Activated CD8-positive, alpha-beta T cell treated with anti-CD3 and anti-CD28 coated beads for 36 hours (primary cell): ENCODE measurements at regions not wholly inside any gene's neighbourhood (a gene's known extent, or its start where the extent isn't known, plus 50 kb on each side); places are given as distances from the start of the nearest gene placed in this dataset.

ENCODE experiments used
- ATAC-seq: fragments of 200-7000 bp; cut with Tn5 transposase; one replicate; pipeline ENCODE4 v1.10.0; 2021; ENCODE audit warnings: mild to moderate bottlenecking, moderate library complexity
- CTCF ChIA-PET: fragments of 350-600 bp; sonication (Branson Sonifier 250); formaldehyde crosslinking; loops from one replicate; lab custom pipeline; 2021; ENCODE audit warnings: antibody characterized with exemption; lab: Charles Lee
- POLR2A ChIA-PET: fragments of 350-600 bp; sonication (Branson Sonifier 250); formaldehyde crosslinking; loops from one replicate; lab custom pipeline; 2021; ENCODE audit warnings: antibody characterized with exemption; lab: Charles Lee
- DNase-seq: peaks from one replicate; pipeline ENCODE4 v3.0.0-alpha.2; 2020
- H3K27ac Mint-ChIP-seq: one replicate; pipeline ENCODE4 v1.8.0; 2021; ENCODE audit warnings: mild to moderate bottlenecking, mixed read lengths
- H3K27me3 Mint-ChIP-seq: one replicate; pipeline ENCODE4 v1.8.0; 2021; ENCODE audit warnings: mixed read lengths
- H3K36me3 Mint-ChIP-seq: one replicate; pipeline ENCODE4 v1.8.0; 2021; ENCODE audit warnings: low read depth, mixed read lengths
- H3K4me1 Mint-ChIP-seq: one replicate; pipeline ENCODE4 v1.8.0; 2021; ENCODE audit warnings: low read depth, mixed read lengths
- H3K4me3 Mint-ChIP-seq: one replicate; pipeline ENCODE4 v1.8.0; 2021; ENCODE audit warnings: mild to moderate bottlenecking, moderate library complexity, mixed read lengths
- H3K9me3 Mint-ChIP-seq: one replicate; pipeline ENCODE4 v1.8.0; 2021; ENCODE audit warnings: mixed read lengths
- intact Hi-C: fragments of 100-400 bp; cut with micrococcal nuclease; formaldehyde crosslinking; loops from one replicate; pipeline ENCODE4 v1.10.0; 2022
- TF ChIP-seq, protein P1 (sequence below): fragments of 200-600 bp; IDR thresholded peaks from one replicate; pipeline ENCODE4 v1.8.0; 2022; ENCODE audit warnings: antibody characterized with exemption, mild to moderate bottlenecking

DNA sequence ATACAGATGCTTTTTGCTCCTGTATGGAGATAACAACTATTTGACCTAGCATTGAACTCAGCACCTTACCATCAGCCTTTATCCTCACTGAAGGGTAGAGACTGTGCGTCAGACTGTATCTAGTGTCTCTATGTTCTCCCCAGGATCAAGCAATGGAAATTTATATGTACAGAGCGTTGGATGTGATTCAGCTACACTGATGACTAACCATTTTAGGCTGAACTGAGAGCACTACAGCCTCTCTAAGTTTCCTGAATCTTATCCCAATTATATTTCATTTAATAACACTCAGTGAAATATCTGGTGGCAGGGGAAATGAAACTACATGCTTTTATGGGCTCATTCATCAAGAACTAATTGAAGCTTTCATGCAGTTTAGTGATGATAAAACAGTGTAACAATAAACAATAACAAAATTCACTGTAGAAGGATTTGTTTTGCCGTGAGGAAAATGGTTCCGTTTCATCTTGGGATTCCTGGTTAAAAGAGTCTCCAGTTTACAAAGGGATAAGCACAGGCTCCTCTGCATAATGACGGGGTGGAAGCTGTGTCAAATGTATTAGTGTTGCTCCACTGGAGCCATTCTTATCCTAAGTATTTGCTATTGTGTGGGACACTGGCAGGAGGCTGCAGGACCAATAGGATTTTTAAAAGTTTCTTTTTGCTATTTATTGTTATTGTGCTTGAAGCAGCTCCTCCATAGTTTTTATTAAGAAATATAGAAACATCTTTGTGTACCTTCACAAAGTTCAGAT lies 567.6 kb upstream of the MMS22L start:
- Mint-ChIP-seq H3K9me3 (peaks cover 3% of the 10 kb centered on the region), H3K36me3 (no peaks in the 10 kb centered on the region), H3K27ac (no peak overlapping the region), H3K4me3 (no peak overlapping the region), H3K4me1 (no peaks in the 10 kb centered on the region), H3K27me3 (no peaks in the 10 kb centered on the region)
- DNase-seq (no peak), ATAC-seq (no peak)
- intact Hi-C loops, result no loop called here
- TF ChIP-seq, protein P1, sequence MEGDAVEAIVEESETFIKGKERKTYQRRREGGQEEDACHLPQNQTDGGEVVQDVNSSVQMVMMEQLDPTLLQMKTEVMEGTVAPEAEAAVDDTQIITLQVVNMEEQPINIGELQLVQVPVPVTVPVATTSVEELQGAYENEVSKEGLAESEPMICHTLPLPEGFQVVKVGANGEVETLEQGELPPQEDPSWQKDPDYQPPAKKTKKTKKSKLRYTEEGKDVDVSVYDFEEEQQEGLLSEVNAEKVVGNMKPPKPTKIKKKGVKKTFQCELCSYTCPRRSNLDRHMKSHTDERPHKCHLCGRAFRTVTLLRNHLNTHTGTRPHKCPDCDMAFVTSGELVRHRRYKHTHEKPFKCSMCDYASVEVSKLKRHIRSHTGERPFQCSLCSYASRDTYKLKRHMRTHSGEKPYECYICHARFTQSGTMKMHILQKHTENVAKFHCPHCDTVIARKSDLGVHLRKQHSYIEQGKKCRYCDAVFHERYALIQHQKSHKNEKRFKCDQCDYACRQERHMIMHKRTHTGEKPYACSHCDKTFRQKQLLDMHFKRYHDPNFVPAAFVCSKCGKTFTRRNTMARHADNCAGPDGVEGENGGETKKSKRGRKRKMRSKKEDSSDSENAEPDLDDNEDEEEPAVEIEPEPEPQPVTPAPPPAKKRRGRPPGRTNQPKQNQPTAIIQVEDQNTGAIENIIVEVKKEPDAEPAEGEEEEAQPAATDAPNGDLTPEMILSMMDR, result no peak
- POLR2A ChIA-PET, result no interaction called here
- CTCF ChIA-PET, result no interaction called here

DNA sequence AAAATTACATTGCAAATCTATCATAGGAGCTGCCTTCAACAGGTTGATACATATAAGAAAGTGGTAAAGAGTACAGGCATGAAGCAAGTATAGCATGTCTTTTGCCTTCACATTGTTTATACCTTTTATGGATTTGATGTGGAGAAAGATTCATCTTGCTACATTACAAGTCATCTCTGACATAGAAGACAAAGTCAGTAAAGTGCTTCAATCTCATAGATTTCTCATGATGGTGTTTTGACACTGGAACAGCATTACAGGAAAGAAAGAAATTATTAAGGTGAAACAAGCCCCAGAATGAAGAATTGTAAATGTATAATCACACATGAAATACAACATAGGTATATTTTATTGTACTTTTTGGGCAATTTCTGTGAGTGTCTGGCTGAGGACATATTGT lies 580.7 kb upstream of the MMS22L start:
- no peak for ATAC-seq
- intact Hi-C loops, result no loop called here
- CTCF ChIA-PET, result no interaction called here
- Mint-ChIP-seq H3K36me3 (no peaks in the 10 kb centered on the region), H3K4me1 (no peaks in the 10 kb centered on the region), H3K27me3 (no peaks in the 10 kb centered on the region), H3K27ac (no peak overlapping the region), H3K4me3 (no peak overlapping the region), H3K9me3 (peaks cover 3% of the 10 kb centered on the region)
- POLR2A ChIA-PET, result no interaction called here
- DNase-seq, result no peak
- TF ChIP-seq, protein P1, result no peak

DNA sequence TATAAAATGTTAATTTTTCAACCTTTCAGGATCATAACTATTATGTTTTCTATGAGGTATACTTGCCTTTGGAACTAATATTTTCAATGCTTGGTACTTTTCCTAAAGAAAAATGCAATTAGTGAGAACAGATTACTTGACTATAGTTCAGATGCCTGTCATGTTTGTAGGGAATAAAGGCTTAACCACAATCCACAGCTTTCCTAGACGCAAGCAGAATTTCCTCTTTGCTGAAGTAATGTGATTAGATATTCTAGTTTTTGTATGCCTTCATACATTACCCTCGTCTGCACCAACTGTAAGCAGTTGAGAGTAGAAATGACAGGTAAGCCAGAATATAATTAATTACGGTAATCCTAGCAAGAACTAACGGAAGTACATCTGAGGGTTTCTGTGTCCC lies 581.4 kb upstream of the MMS22L start:
- Mint-ChIP-seq H3K27ac (no peak overlapping the region), H3K36me3 (no peaks in the 10 kb centered on the region), H3K9me3 (peaks cover 3% of the 10 kb centered on the region), H3K4me3 (no peak overlapping the region), H3K4me1 (no peaks in the 10 kb centered on the region), H3K27me3 (no peaks in the 10 kb centered on the region)
- DNase-seq, result no peak
- TF ChIP-seq, protein P1, result no peak
- no peak for ATAC-seq
- CTCF ChIA-PET, result no interaction called here
- intact Hi-C loops, result no loop called here
- POLR2A ChIA-PET, result no interaction called here

DNA sequence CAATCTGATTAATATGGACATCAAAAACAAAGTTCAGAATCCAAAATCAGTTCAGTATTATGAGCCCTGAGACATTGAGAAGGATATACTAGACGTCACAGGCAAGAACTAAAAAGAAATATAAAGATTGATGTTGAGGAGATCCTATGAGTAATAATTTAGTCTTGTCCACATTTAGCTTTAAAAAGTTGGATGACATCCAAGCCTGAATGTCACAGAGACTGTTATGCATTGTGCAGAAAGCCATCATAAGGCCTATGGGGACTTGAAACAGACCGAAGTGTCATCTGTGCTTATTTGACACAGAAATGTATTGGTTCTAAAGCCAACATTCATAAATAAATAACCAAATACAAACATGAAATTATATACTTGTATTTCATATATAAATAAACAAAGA lies 581.8 kb upstream of the MMS22L start:
- H3K27me3 Mint-ChIP-seq, result no peaks in the 10 kb centered on the region
- POLR2A ChIA-PET, result no interaction called here
- H3K4me3 Mint-ChIP-seq, result no peak overlapping the region
- no peak overlapping the region for H3K27ac Mint-ChIP-seq
- TF ChIP-seq, protein P1, result no peak
- H3K9me3 Mint-ChIP-seq, result peaks cover 3% of the 10 kb centered on the region
- no peaks in the 10 kb centered on the region for H3K36me3 Mint-ChIP-seq
- CTCF ChIA-PET, result no interaction called here
- intact Hi-C loops, result no loop called here
- DNase-seq (no peak), ATAC-seq (no peak)
- no peaks in the 10 kb centered on the region for H3K4me1 Mint-ChIP-seq

DNA sequence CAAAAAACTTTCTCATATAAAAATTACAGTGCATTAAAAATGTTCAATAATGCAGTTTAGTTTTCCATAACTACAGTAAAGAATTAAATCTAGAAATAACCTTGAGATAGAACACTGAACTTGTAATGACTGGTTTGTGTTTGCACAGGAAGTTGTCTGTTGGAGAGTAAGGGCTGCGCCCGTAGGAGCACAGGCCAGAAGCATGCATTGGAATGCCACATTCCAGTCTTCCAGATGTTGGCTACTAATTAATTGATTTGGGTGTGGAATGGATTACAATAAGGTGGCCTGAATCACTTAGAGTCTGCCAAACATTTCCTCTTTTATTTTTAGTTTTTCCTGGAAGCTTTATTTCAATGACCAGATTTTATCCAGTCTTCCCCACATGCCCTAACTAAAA lies 582.6 kb upstream of the MMS22L start:
- ChIA-PET POLR2A (no interaction called here), CTCF (no interaction called here)
- no peak for ATAC-seq
- intact Hi-C loops, result no loop called here
- Mint-ChIP-seq H3K27me3 (no peaks in the 10 kb centered on the region), H3K36me3 (no peaks in the 10 kb centered on the region), H3K4me1 (no peaks in the 10 kb centered on the region), H3K9me3 (peaks cover 3% of the 10 kb centered on the region), H3K4me3 (no peak overlapping the region), H3K27ac (no peak overlapping the region)
- TF ChIP-seq, protein P1, result no peak
- no peak for DNase-seq
